ENCODE measurements at regions not wholly inside any gene's neighbourhood (a gene's known extent, or its start where the extent isn't known, plus 50 kb on each side); places are given as distances from the start of the nearest gene placed in this dataset.

- TF ChIP-seq TAF1 (IDR thresholded peaks at IDR 0.05; ENCODE audit: borderline replicate concordance, insufficient read depth, low read length) = no peak
- TF ChIP-seq POLR2AphosphoS5 (IDR thresholded peaks at IDR 0.05; ENCODE audit: low read depth, low read length) = no peak
- no peak for TF ChIP-seq FOXP2 (optimal IDR thresholded peaks at IDR 0.05; ENCODE audit: borderline replicate concordance, extremely low read depth, extremely low read length, insufficient read depth)
- TF ChIP-seq REST (IDR thresholded peaks at IDR 0.05; ENCODE audit: insufficient read depth in 1 of 2, low read depth in 2 of 2, low read length in 2 of 2) = no peak
- no peak for TF ChIP-seq SIN3A (IDR thresholded peaks at IDR 0.05; ENCODE audit: borderline replicate concordance, insufficient read depth, low read length)
These were observed 65.5 kb downstream of the INSIG1 start for GRCh38 chr7:155363146-155363539.

- no peak for TF ChIP-seq REST (IDR thresholded peaks at IDR 0.05; ENCODE audit: insufficient read depth in 1 of 2, low read depth in 2 of 2, low read length in 2 of 2)
These were observed 66.3 kb downstream of the INSIG1 start for GRCh38 chr7:155363852-155364600.

GRCh38 chr7:155365146-155365874 is 67.6 kb downstream of the INSIG1 start:
- TF ChIP-seq REST (IDR thresholded peaks at IDR 0.05; ENCODE audit: insufficient read depth in 1 of 2, low read depth in 2 of 2, low read length in 2 of 2) = no peak
- no peak for TF ChIP-seq FOXP2 (optimal IDR thresholded peaks at IDR 0.05; ENCODE audit: borderline replicate concordance, extremely low read depth, extremely low read length, insufficient read depth)
- TF ChIP-seq POLR2AphosphoS5 (IDR thresholded peaks at IDR 0.05; ENCODE audit: low read depth, low read length) = no peak
- no peak for TF ChIP-seq TAF1 (IDR thresholded peaks at IDR 0.05; ENCODE audit: borderline replicate concordance, insufficient read depth, low read length)
- TF ChIP-seq SIN3A (IDR thresholded peaks at IDR 0.05; ENCODE audit: borderline replicate concordance, insufficient read depth, low read length) = no peak

- no peak for TF ChIP-seq SIN3A (IDR thresholded peaks at IDR 0.05; ENCODE audit: borderline replicate concordance, insufficient read depth, low read length)
- no peak for TF ChIP-seq REST (IDR thresholded peaks at IDR 0.05; ENCODE audit: insufficient read depth in 1 of 2, low read depth in 2 of 2, low read length in 2 of 2)
- no peak for TF ChIP-seq POLR2AphosphoS5 (IDR thresholded peaks at IDR 0.05; ENCODE audit: low read depth, low read length)
- TF ChIP-seq FOXP2 (optimal IDR thresholded peaks at IDR 0.05; ENCODE audit: borderline replicate concordance, extremely low read depth, extremely low read length, insufficient read depth) = no peak
- no peak for TF ChIP-seq TAF1 (IDR thresholded peaks at IDR 0.05; ENCODE audit: borderline replicate concordance, insufficient read depth, low read length)
These were observed 71.4 kb downstream of the INSIG1 start for GRCh38 chr7:155368894-155369600.
